K562 (cell line): ENCODE measurements at regions not wholly inside any gene's neighbourhood (a gene's known extent, or its start where the extent isn't known, plus 50 kb on each side); places are given as distances from the start of the nearest gene placed in this dataset.

Experiments
- ATAC-seq: fragments of 200-7000 bp; cut with Tn5 transposase; 3 replicates; pipeline ENCODE4 v1.9.1; 2020; ENCODE audit warnings: moderate library complexity
- BruUV-seq: library from RNA; stranded (reverse); fragments of 400-500 nt; replicated peaks from 2 replicates; lab custom pipeline; 2021; lab: Mats Ljungman, UMichigan
- CTCF ChIA-PET: fragments of 300-600 bp; formaldehyde crosslinking; extraction: SDS; loops from one replicate; lab custom pipeline; 2021; ENCODE audit warnings: low intra/inter-chr PET ratio; lab: Yijun Ruan, JAX
- POLR2A ChIA-PET: fragments of 300-600, 350-650 bp; sonication (Branson Sonifier 250); formaldehyde crosslinking; extraction: SDS; loops from one replicate; lab custom pipeline; 2021; ENCODE audit warnings: antibody characterized with exemption, inconsistent platforms; lab: Yijun Ruan, JAX
- DNase-seq, 4 experiments: peaks; one replicate each; pipeline versions ENCODE4 v3.0.0 to v3.0.0-alpha.2; 2011 to 2018; ENCODE audit warnings: low spot score in 3 of 4, mixed read lengths in 3 of 4; ENCODE audit errors: extremely low read depth in 1 of 4
- FAIRE-seq: peaks from 2 replicates; lab custom pipeline; 2011; peaks lifted over from hg19 to GRCh38; lab: Jason Lieb, UNC
- H2AFZ ChIP-seq: 2 replicates; pipeline ENCODE4 v1.6.0; 2011; ENCODE audit warnings: low read depth, low read length, control low read depth, inconsistent platforms
- H3K27ac ChIP-seq: fragments of 200-600 bp; 3 replicates; pipeline ENCODE4 v1.8.0; 2011; ENCODE audit warnings: low read depth, mild to moderate bottlenecking, control low read depth, inconsistent platforms, low read length, moderate library complexity, mixed read lengths; ENCODE audit errors: extremely low read depth
- H3K27me3 ChIP-seq, 2 experiments: fragments of 300-600 bp in 1 of 2; 2 replicates in 1 of 2; 3 replicates in 1 of 2; pipeline versions ENCODE4 v1.6.0 to v1.8.0; 2011; ENCODE audit warnings: inconsistent platforms in 2 of 2, low read length in 2 of 2, mild to moderate bottlenecking in 1 of 2, mixed read lengths in 1 of 2, moderate library complexity in 1 of 2; ENCODE audit not compliant: control insufficient read depth in 2 of 2, insufficient read depth in 2 of 2
- H3K36me3 ChIP-seq: fragments of 300-600 bp; 3 replicates; pipeline ENCODE4 v1.8.0; 2011; ENCODE audit warnings: mild to moderate bottlenecking, low read length, inconsistent platforms; ENCODE audit not compliant: control insufficient read depth, insufficient read depth
- H3K4me1 ChIP-seq, 2 experiments: fragments of 200-600 bp in 1 of 2; replicated peaks in 1 of 2; 2 replicates in 1 of 2; 3 replicates in 1 of 2; pipeline versions ENCODE4 v1.5.1 to v1.8.0; 2011; ENCODE audit warnings: inconsistent platforms in 2 of 2, low read length in 2 of 2, mild to moderate bottlenecking in 1 of 2, mixed read lengths in 1 of 2, moderate library complexity in 1 of 2; ENCODE audit not compliant: control insufficient read depth in 2 of 2, insufficient read depth in 2 of 2
- H3K4me2 ChIP-seq: 2 replicates; pipeline ENCODE4 v1.6.1; 2011; ENCODE audit warnings: low read length, control low read depth, inconsistent platforms, mixed read lengths; ENCODE audit not compliant: insufficient read depth
- H3K4me3 ChIP-seq: fragments of 200-600 bp; sonication (generic), shearing (Covaris generic); 2 replicates; pipeline ENCODE4 v1.5.1; 2016; ENCODE audit warnings: control low read depth, inconsistent platforms
- H3K79me2 ChIP-seq: fragments of 200-600 bp; 3 replicates; pipeline ENCODE4 v1.8.0; 2011; ENCODE audit warnings: low read length, inconsistent platforms; ENCODE audit not compliant: control insufficient read depth, insufficient read depth
- H3K9ac ChIP-seq, 2 experiments: 2 replicates each; pipeline versions ENCODE4 v1.6.0 to v1.6.1; 2011; ENCODE audit warnings: low read depth in 2 of 2, low read length in 2 of 2, control low read depth in 1 of 2, inconsistent platforms in 1 of 2, mild to moderate bottlenecking in 1 of 2, mixed read lengths in 1 of 2; ENCODE audit not compliant: insufficient read depth in 1 of 2
- H3K9me1 ChIP-seq: one replicate; pipeline ENCODE4 v1.6.0; 2011; ENCODE audit warnings: inconsistent platforms, mild to moderate bottlenecking, low read length, moderate library complexity; ENCODE audit not compliant: control insufficient read depth, insufficient read depth
- H3K9me3 ChIP-seq: replicated peaks from 2 replicates; pipeline ENCODE4 v1.5.1; 2011; ENCODE audit warnings: low read depth, low read length, inconsistent platforms; ENCODE audit not compliant: control insufficient read depth, insufficient read depth
- H4K20me1 ChIP-seq: replicated peaks from 2 replicates; pipeline ENCODE4 v1.6.1; 2011; ENCODE audit warnings: low read length, inconsistent platforms, mixed read lengths; ENCODE audit not compliant: control insufficient read depth, insufficient read depth
- HDAC1 ChIP-seq, 2 experiments: fragments of 450-650 bp; IDR thresholded peaks; 2 replicates each; pipeline ENCODE4 v1.6.1; 2016 to 2017; ENCODE audit warnings: inconsistent platforms in 1 of 2, mild to moderate bottlenecking in 1 of 2, moderate library complexity in 1 of 2
- HMG20B ChIP-seq: fragments of 250-450 bp; sonication (Bioruptor Pico); IDR thresholded peaks from 2 replicates; pipeline ENCODE4 v1.5.0; 2021; ENCODE audit warnings: mild to moderate bottlenecking
- HSF4 ChIP-seq: fragments of 250-450 bp; sonication (Bioruptor Pico); IDR thresholded peaks from 2 replicates; pipeline ENCODE4 v2.1.2; 2022; ENCODE audit warnings: mild to moderate bottlenecking, moderate library complexity, borderline replicate concordance
- KLF10 ChIP-seq: fragments of 250-450 bp; sonication (Bioruptor Pico); IDR thresholded peaks from 2 replicates; pipeline ENCODE4 v1.6.1; 2021; ENCODE audit warnings: matching md5 sums
- MTA1 ChIP-seq: fragments of 450-650 bp; IDR thresholded peaks from 2 replicates; pipeline ENCODE4 v1.6.1; 2017; ENCODE audit warnings: borderline replicate concordance
- MTA2 ChIP-seq: fragments of 450-650 bp; IDR thresholded peaks from 2 replicates; pipeline ENCODE4 v1.6.1; 2016; ENCODE audit warnings: low read depth
- PHB2 ChIP-seq: fragments of 450-650 bp; IDR thresholded peaks from 2 replicates; pipeline ENCODE4 v1.6.1; 2017; ENCODE audit warnings: low read depth
- POLR2A ChIP-seq: fragments of 450-650 bp; conservative IDR thresholded peaks from 2 replicates; pipeline ENCODE4 v1.6.1; 2016
- POLR3A ChIP-seq: IDR thresholded peaks from 2 replicates; pipeline ENCODE4 v1.6.1; 2011; ENCODE audit warnings: borderline replicate concordance, mild to moderate bottlenecking, moderate library complexity; ENCODE audit not compliant: insufficient read length, insufficient read depth; ENCODE audit errors: extremely low read depth
- RAD21 ChIP-seq, 2 experiments: fragments of 250-450 bp in 1 of 2; fragments of 450-650 bp in 1 of 2; sonication (Bioruptor Pico) in 1 of 2; formaldehyde crosslinking in 1 of 2; IDR thresholded peaks in 1 of 2; conservative IDR thresholded peaks in 1 of 2; 2 replicates each; pipeline versions ENCODE4 v1.4.0 to v1.8.0; 2020 to 2022; ENCODE audit warnings: mild to moderate bottlenecking in 2 of 2, moderate library complexity in 1 of 2
- RNF2 ChIP-seq: sonication (generic); IDR thresholded peaks from 2 replicates; pipeline ENCODE4 v1.6.1; 2016
- SMC3 ChIP-seq: conservative IDR thresholded peaks from 2 replicates; pipeline ENCODE4 v1.6.1; 2011; ENCODE audit warnings: low read depth, low read length, improper control_type of control experiment; ENCODE audit not compliant: insufficient read depth
- STAG1 ChIP-seq: sonication (generic); formaldehyde crosslinking; IDR thresholded peaks from 2 replicates; pipeline ENCODE4 v1.5.0; 2020; ENCODE audit warnings: missing genetic modification reagents, borderline replicate concordance
- SUPT5H ChIP-seq: fragments of 450-650 bp; IDR thresholded peaks from 2 replicates; pipeline ENCODE4 v1.6.1; 2016
- TFAP4 ChIP-seq: sonication (generic); formaldehyde crosslinking; IDR thresholded peaks from 2 replicates; pipeline ENCODE4 v1.8.0; 2022; ENCODE audit warnings: missing genetic modification reagents, mild to moderate bottlenecking, moderate library complexity, borderline replicate concordance
- TRIM24 ChIP-seq, 2 experiments: fragments of 450-650 bp; IDR thresholded peaks; 2 replicates each; pipeline ENCODE4 v1.6.1; 2016
- ZC3H4 ChIP-seq: sonication (generic); formaldehyde crosslinking; IDR thresholded peaks from 2 replicates; pipeline ENCODE4 v1.9.0; 2021; ENCODE audit warnings: missing genetic modification reagents, borderline replicate concordance
- ZFP36 ChIP-seq: fragments of 150-350 bp; IDR thresholded peaks from 2 replicates; pipeline ENCODE4 v1.6.1; 2018; ENCODE audit warnings: low read length, low read depth; ENCODE audit not compliant: partially characterized antibody
- ZNF282 ChIP-seq: sonication (generic); formaldehyde crosslinking; IDR thresholded peaks from 2 replicates; pipeline ENCODE4 v1.8.1; 2023; ENCODE audit warnings: missing genetic modification reagents
- ZNF668 ChIP-seq: fragments of 250-450 bp; sonication (Bioruptor Pico); IDR thresholded peaks from 2 replicates; pipeline ENCODE4 v1.8.0; 2022; ENCODE audit warnings: mild to moderate bottlenecking, inconsistent platforms
- ZNF740 ChIP-seq, 3 experiments: fragments of 200-800 bp in 1 of 3; sonication (Bioruptor generic) in 1 of 3; sonication (generic) in 1 of 3; formaldehyde crosslinking in 1 of 3; IDR thresholded peaks; 2 replicates each; pipeline versions ENCODE4 v1.6.1 to v1.8.0; 2016 to 2022; ENCODE audit warnings: mild to moderate bottlenecking in 2 of 3, missing compliant biosample characterization in 2 of 3, missing genetic modification characterization in 2 of 3, missing genetic modification reagents in 1 of 3
- ZSCAN29 ChIP-seq: fragments of 450-650 bp; IDR thresholded peaks from 2 replicates; pipeline ENCODE4 v1.6.1; 2017
- WGBS: fragments of 100-300 bp; shearing (Covaris generic); methylation state at CpG from one replicate; pipeline ENCODE4 v1.1.6; 2016; ENCODE audit warnings: low coverage, mixed read lengths; ENCODE audit not compliant: insufficient coverage; ENCODE audit errors: missing lambda C conversion rate; 5-methylcytosine and 5-hydroxymethylcytosine counted together
- in situ Hi-C: fragments of 300-500 bp; cut with MboI; formaldehyde crosslinking; loops from 4 replicates; pipeline ENCODE4 v1.15.0; 2018; ENCODE audit warnings: inconsistent platforms, mixed read lengths
- intact Hi-C: fragments of 100-400 bp; cut with micrococcal nuclease; formaldehyde crosslinking; loops from 2 replicates; pipeline ENCODE4 v1.14.2; 2022

GRCh38 chr1:20431176-20431460 is 54.9 kb downstream of the CAMK2N1 start (continued):
- TF ChIP-seq TFAP4 (CRISPR knock-in tag) (no peak), HDAC1 (IDR thresholded peaks at IDR 0.05) (no peak), ZSCAN29 (no peak), KLF10 (CRISPR knock-in tag) (no peak), HSF4 (CRISPR knock-in tag) (no peak), HMG20B (CRISPR knock-in tag) (no peak), RNF2 (no peak), RAD21 (CRISPR knock-in tag; conservative IDR thresholded peaks at IDR 0.05 in 1 of 2, IDR thresholded peaks at IDR 0.05 in 1 of 2) (no peak), TRIM24 (IDR thresholded peaks at IDR 0.05) (no peak), MTA2 (no peak), MTA1 (no peak)

GRCh38 chr1:20430355-20431175 is 55.4 kb downstream of the CAMK2N1 start:
- H3K27ac ChIP-seq = no peak overlapping the region
- CTCF ChIA-PET = interaction anchor here (0.6 to 1.6 kb wide), 6 partner anchors 59 to 513 kb away, joined by 3 to 6 read pairs (median 3); no protein-coding TSS in a partner anchor
- peak; percentile 59; the same call in 1 of the 2 replicates for TF ChIP-seq SMC3
- TF ChIP-seq POLR2A = no peak
- TF ChIP-seq PHB2 = no peak
- no peak for TF ChIP-seq ZC3H4 (CRISPR knock-in tag)
- peak; percentile 56; the same call in 1 of the 2 replicates for TF ChIP-seq STAG1 (CRISPR knock-in tag)
- no peak for TF ChIP-seq SUPT5H
- no peak for TF ChIP-seq POLR3A
- TF ChIP-seq ZNF740 (CRISPR knock-in tag; IDR thresholded peaks at IDR 0.05) = 0 out of 2 replicates have a peak, but pooled peaks have one; percentile 26
- TF ChIP-seq ZNF740 (tag; IDR thresholded peaks at IDR 0.05) = no peak
- no peak for TF ChIP-seq ZNF668
- no peak for TF ChIP-seq ZFP36
- no peak for TF ChIP-seq ZNF282

More at GRCh38 chr1:20430355-20431175, 55.4 kb downstream of the CAMK2N1 start:
- H3K9me1 ChIP-seq = no peaks in the 10 kb centered on the region
- 2% methylated on average over 10 of the region's 12 CpGs for WGBS
- no peaks in the 10 kb centered on the region for H3K36me3 ChIP-seq
- DNase-seq (peak; percentile 71 to 81 (median 77)), FAIRE-seq (peak; percentile 67), ATAC-seq (peak; percentile 94)
- H3K9me3 ChIP-seq = no peaks in the 10 kb centered on the region
- no peaks in the 10 kb centered on the region for H4K20me1 ChIP-seq
- H3K4me2 ChIP-seq = no peak overlapping the region
- H3K4me1 ChIP-seq = no peaks in the 10 kb centered on the region
- H2AFZ ChIP-seq = no peak overlapping the region
- H3K79me2 ChIP-seq = no peaks in the 10 kb centered on the region
- peaks cover 16 to 58% of the 10 kb centered on the region in 2 experiments for H3K27me3 ChIP-seq
- intact Hi-C loops (loop anchor here (2.0 to 5.0 kb wide), 4 partner anchors 53 to 513 kb away; no protein-coding TSS in a partner anchor), in situ Hi-C loops (no loop called here)
- BruUV-seq = no TSS peak
- H3K4me3 ChIP-seq = no peak overlapping the region
- POLR2A ChIA-PET = interaction anchor here (0.6 kb wide), 1 partner anchor 12 kb away, joined by 4 read pairs; no protein-coding TSS in a partner anchor
- no peak overlapping the region for H3K9ac ChIP-seq
